ENCODE measurements at regions not wholly inside any gene's neighbourhood (a gene's known extent, or its start where the extent isn't known, plus 50 kb on each side); places are given as distances from the start of the nearest gene placed in this dataset.

DNA sequence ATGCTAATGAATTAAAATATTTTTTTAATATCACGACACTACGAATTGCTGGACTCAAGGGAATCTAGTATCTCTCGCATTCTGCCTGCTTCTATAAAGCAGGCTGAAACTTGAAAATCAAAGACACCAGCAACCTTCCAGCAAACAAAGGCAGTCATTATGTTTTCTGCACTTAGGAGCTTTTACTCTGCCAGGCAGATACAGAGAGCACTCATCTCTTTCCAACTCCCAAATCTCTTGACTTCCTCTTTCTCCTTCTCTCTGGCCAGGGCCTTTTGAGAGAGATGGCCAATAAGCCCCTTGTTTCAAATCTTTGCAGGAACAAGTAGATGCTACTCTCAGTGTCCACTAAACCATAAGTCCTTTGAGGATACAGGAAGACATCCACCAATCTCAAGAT is 95.2 kb upstream of the KLF3 start:
- DNase-seq (ENCODE audit: low read depth, low spot score) = no peak
- H3K27ac ChIP-seq = peak overlapping the region; percentile 91

DNA sequence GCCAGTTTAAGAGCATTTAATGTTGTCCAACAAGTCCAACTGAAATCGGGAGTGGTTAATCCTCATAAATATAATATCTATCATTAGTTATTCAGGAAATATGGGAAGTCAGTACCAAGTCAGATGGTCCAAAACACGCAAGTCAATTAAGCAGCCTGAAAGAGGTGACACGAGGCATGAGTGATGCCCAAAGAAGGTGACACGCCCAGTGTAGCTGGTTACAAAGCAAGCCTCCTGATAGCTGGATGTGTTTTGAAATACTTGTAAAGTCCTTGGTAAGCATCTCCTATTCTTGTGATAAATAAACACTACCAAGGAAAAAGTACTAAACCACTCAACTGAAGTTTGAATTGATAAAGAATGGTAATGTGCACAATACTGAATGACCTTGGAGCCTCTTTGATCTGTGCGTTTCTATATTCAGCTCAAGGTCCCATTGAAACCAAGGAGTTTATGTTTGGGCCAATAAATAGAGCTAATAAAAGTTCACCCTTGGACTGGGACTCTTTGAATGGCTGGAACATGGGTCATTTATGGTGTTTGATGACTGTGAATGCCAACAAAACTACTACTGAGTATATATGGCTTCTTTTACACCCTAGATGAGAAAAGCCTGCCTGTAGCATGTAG is 93.2 kb upstream of the KLF3 start:
- DNase-seq (ENCODE audit: low read depth, low spot score) = no peak
- peak overlapping the region; percentile 42 for H3K27ac ChIP-seq

DNA sequence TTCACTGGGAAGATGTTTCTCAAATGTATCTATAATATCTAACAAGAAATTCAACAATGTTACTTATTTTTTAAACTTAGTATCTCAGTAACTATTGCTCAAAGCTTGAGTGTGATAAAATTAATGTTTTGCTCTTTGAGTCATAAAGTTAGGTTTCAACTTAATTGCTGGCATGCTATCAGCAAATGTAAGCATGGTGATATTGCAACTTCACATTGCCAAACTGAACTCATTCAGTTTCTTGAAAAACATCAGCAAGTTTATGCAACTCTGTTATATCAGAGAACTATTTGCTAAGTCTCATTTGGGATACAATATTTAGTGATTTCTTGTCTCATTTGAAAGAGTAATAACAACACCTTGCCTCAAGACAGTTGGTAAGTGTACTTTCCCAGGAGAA is 91.2 kb upstream of the KLF3 start:
- H3K27ac ChIP-seq = no peak overlapping the region
- DNase-seq (ENCODE audit: low read depth, low spot score) = no peak

DNA sequence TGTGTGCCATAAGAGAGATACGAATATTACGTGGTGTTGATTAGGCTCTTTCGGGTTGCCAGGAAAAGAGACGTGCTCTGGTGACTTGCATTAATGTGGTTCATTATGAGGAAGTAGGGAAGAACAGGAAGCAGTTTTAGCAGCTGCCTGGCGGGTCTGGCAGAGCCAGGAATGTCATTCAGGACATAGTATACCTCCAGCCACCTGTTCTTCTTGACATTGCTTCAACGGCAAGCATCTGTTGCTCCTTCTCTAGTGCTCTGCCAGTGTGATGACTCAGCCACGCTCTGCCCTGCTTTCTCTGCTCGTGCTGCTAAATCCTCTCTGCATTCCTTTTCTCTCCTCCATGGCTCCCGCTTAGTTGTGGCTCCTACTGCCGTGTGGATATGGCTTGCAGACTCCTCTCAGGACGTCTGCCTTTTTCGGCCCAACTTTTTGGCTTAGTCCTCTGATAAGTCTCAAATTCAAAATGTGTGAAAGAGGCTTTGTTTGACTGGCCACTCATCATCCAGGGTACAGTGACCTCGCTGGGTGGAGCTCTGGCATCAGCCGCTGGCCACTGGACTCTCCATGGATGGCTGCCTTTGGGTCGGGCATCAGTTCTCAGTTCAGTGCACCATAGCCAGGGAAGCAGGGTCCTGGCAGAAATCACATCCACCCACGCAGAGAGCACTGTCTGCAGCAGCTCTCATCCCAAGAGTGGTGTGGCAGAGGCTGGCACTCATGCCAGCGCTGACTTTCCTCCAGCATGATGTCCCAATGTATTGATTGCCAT is 89.3 kb upstream of the KLF3 start:
- DNase-seq (ENCODE audit: low read depth, low spot score) = no peak
- H3K27ac ChIP-seq = no peak overlapping the region

DNA sequence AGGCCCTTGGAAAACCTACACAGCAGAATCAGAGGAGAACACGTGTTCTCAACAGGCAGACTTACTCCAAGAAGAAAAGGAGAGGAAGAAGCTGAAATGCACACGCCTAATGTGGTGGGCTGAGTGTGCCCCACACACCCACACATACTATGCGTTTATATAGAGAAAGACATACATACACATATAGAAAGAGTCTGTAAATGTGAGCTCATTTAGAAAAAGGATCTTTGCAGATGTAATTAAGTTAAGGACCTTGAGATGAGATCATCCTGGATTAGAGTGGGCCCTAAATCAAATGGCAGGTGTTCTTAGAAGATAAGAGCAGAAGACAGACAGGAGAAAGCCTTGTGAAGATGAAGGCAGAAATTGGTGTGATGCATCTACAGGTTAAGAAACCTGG is 87.2 kb upstream of the KLF3 start:
- no peak overlapping the region for H3K27ac ChIP-seq

DNA sequence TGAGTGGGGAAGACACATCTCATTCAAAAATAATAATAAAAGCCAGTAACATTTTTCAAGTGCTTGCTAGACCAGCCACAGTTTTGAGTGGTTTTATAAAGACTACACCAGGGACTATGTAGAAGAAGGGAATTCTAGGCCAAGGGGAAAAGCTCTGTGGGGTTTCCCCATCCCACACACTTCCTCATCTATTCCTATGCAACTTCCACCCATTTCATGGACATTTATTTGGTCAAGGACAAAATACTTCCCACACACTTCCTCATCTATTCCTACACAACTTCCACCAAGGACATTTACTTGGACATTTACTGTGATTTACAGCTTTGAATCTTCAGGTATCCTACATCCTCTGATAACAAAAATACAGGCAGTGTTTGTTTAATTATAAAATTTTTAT is 86.5 kb upstream of the KLF3 start:
- no peak for DNase-seq (ENCODE audit: low read depth, low spot score)
- no peak overlapping the region for H3K27ac ChIP-seq

More for the DNA sequence above, 87.2 kb upstream of the KLF3 start:
- DNase-seq (ENCODE audit: low read depth, low spot score) = no peak

DNA sequence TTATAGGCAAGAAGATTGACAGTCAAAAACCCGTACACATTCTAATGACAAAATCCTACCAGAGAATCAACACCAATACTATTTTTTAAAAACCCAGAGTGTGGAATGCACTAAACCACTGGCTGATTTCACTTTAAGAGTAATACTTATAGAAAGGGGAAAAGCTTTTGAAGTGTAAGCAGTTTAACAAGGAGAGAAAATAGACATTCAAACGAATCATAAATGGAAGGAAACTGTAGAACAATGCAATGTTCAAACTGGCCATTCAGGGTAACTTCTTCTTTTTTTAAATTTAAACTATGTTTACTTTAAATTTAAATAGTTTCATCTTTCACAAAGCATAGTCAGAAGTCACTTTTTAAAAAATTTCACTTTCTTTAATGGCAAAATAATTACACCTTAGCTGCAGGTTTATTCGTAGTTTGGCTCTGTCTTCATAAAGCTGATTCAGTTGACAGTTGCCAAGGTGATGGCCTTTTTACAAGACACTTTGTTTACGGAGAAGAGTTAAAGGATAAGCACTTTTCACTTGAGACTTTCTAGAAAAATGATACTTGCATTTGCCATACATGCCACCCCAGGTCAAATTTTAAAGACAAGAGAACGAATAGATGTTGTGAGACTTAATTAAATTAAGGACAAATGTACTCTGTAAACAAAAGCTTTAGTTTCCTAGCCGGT is 82.4 kb upstream of the KLF3 start:
- DNase-seq (ENCODE audit: low read depth, low spot score) = no peak

DNA sequence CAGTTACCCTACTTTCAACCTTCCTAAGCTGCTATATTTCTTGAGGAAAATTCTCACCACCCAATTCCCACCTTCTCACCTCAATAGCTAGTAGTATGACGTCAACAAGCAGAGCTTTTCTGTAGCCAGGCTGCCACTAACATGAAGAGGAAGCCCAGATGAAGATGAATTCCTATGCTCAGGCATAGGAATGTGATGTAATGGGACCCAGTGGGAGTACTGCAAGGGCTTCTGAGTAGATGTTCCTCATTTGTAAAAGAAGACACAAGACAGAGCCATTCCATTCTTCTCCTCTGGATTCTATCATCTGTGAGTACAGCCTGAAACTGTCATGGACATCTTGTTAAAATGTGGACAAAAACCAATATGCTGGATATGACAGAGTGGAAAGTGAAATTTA is 81.6 kb upstream of the KLF3 start:
- DNase-seq (ENCODE audit: low read depth, low spot score) = no peak
- no peak overlapping the region for H3K27ac ChIP-seq

More for the DNA sequence above, 82.4 kb upstream of the KLF3 start:
- no peak overlapping the region for H3K27ac ChIP-seq

DNA sequence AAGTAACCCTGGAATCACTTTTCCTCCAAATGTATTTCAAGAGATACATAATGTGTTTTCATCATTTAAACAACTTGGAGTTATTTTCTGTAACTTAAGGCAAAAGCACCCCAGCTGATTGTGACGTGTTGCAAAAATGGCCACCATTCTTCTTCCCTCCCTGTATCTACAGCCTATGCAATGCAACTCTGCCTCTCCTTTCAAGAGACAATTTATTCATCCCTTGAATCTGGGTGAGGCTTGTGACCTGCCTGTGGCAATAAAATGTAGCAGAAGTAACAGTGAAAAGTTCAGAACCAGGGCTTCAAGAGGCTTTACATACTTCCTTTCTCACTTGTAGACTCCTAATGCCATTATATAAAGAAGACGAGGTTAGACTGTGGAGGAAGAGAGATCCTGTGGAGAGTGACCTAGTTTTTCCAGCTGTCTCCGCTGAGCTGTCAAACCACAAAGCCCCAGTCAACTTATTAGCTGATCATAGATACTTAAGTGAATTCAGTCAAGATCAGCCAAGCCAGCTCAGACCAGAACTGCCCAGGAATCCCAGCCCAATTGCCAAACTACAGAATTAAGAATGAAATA is 81.0 kb upstream of the KLF3 start:
- H3K27ac ChIP-seq = no peak overlapping the region
- DNase-seq (ENCODE audit: low read depth, low spot score) = no peak

DNA sequence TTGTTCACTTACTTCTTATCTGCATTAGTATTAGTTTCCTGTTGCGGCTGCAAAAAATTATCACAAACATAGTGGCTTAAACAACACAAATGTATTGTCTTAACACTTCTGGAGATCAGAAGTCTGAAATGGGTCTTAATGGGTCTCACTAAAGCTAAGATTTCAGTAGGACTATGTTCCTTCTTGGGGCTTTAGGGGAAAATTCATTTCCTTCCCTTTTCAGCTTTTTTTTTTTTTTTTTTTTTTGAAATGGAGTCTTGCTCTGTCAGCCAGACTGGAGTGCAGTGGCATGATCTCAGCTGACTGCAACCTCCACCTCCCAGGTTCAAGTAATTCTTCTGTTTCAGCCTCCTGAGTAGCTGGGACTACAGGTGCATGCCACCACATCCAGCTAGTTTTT is 78.1 kb upstream of the KLF3 start:
- H3K27ac ChIP-seq = no peak overlapping the region
- DNase-seq (ENCODE audit: low read depth, low spot score) = no peak

DNA sequence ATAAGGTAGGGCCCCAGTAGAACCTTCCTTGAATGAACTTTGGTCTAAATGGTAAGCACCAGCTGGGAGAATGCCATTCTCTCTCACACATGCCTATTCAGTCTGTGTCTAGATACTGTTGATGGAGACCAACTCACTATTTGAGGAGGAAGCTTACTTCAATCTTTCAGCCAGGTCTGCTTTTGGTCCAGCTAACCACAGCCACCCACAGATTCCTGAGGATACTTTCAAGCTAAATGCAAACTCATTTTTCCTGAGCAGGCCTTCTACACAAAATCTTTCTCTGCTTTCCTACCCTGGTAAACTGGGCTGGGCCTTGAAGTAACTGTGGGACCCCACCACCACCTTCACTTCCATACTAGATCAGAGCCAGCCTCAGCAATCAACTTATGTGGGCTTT is 76.9 kb upstream of the KLF3 start:
- DNase-seq (ENCODE audit: low read depth, low spot score) = no peak
- H3K27ac ChIP-seq = no peak overlapping the region

DNA sequence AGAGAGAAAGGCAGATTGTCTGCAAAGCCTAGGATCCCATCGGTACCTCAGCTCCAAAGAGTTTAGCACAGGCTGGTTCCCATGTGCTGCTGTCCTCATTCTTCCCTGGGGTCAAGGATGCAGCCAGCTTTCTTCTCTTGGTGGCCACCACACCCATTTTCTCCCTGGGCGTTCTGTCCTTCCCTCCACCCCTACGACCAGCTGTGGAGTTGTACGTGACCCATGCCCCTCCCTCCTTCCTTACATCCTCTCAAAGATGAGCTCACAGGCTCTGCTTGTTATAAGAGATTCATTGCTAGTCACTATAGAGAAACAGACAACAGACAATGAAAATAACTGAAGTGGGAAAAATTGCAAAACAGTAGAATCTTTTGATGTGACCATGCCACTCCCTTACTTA is 74.0 kb upstream of the KLF3 start:
- H3K27ac ChIP-seq = no peak overlapping the region
- no peak for DNase-seq (ENCODE audit: low read depth, low spot score)

DNA sequence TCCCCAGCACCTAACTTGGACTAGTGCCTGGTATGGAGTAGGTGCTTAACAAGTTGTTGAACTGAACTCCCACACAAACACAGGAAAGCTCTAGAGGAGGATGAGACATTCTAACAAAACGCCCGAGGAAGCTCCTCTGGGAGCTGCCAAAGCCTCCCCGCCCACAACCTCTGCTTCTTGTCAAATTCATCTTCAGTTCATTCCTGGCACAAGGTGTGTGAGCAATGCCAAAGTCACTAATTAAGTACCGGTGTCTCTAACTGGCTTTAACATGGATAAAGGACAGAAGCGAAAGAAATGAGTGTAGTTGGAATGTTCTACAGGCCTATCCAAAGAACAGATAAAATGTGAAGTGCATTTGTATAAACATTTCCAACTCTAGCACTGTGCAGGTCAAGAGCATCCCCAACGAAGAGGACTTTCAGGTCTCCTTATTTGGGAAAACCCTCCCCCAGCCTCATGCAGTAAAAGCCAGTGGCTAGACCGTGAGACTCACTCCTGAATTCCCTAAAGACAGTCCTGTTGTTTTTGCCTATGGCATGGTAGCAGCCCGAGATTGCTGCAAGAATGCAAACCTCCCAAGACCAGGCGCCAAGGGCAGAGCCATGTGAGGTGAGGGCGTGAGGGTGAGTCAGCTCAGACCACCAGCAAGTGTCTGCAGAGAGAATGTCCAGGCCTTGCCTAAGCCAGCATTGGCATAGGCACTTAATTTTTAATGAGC is 72.2 kb upstream of the KLF3 start:
- no peak overlapping the region for H3K27ac ChIP-seq
- DNase-seq (ENCODE audit: low read depth, low spot score) = no peak

DNA sequence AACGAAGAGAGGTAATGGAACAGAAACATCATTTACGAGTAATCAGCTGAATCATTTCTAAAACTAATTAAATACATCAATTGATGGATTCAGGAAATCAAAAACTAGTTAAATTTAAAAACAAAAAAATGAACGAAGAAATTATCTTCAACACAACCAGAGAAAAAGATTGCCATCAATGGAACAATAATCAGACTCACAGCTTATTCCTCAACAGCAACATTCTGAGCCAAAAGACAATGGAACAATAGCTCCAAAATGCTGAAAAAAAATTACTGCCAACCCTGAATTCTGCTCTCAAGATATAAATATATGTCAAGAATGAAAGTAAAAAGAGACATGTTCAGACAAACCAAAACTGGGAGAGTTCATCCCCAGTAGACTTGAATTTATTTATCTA is 65.5 kb upstream of the KLF3 start:
- no peak for DNase-seq (ENCODE audit: low read depth, low spot score)

DNA sequence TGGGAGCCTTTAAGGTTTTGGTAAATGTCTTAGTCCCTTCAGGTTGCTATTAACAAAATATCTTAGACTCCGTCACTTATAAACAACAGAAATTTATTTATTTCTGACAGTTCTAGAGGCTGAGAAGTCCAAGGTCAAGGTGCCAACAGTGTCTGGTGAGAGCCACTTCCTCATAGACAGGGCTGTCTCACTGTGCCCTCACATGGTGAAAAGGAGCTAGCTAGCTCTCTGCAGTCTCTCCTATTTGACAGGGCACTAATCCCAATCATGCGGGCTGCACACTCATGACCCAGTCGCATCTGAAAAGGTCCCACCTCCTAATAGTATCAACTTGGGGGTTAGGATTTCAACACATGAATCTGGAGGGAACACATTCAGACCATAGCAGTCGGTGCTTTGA is 63.4 kb upstream of the KLF3 start:
- peak overlapping the region; percentile 42 for H3K27ac ChIP-seq
- no peak for DNase-seq (ENCODE audit: low read depth, low spot score)

More for the DNA sequence above, 65.5 kb upstream of the KLF3 start:
- H3K27ac ChIP-seq = no peak overlapping the region

DNA sequence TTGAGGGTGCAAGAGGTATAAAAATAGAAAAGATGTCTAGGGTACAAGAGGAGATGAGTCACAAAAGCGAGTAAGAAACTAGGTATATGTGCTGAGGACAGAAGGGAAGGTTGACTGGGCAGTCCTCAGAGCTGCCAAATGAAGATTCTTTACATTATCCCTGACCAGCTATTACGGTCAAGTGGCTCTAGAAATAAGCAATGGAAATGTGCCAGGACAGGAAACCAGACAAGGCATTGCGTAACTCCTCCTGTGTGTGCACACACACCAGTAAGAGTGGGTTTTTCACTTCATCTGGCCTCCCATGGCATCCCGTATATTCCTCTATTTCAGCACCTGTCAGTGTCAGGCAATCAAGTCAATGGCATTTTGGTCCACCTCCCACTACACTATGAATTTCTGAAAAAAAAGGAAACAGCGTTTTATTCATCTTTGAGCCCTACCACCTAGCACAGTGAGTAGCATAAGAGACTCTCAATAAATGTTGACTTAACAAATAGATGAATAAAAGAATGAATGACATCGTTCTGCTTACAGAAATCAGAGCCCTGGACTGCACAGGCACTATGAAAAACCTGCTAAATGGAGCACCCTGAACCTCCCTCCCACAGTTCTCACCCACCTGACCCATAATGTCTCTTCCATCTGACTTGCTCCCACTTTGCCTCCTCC is 62.6 kb upstream of the KLF3 start:
- DNase-seq (ENCODE audit: low read depth, low spot score) = no peak
- peak overlapping the region; percentile 42 for H3K27ac ChIP-seq

DNA sequence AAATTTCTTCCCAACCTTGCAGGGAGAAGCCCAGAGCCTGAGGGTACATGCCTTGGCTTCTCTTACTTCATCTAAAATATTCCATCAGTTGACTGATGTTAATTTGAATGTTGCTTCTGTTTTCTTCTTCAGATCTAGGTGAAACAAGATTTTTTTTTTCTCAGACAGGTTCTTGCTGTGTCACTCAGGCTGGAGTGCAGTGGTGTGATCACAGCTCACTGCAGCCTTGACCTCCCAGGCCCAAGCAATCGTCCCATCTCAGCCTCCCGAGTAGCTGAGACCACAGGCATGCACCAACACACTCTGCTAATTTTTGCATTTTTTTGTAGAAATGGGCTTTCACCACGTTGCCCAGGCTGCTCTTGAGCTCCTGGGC is 62.1 kb upstream of the KLF3 start:
- H3K27ac ChIP-seq = peak overlapping the region; percentile 42
- no peak for DNase-seq (ENCODE audit: low read depth, low spot score)

DNA sequence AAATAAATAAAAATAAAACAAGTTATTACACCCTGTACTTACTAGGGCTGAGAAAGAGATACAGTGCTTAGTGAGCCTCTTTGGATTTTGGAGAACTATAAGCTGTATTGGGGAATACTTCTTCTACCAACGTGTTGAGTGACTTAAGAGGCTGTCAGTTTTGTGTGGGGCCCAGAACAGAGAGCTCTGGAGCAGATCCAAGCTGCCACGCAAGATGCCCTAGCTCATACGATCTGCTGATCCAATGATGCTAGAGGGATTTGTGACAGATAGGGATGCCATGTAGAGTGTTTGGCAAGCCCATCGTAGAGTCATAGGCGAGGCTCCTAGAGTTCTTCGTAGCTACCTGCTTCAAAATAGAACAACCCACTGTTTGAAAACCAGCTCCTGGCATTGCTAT is 60.3 kb upstream of the KLF3 start:
- no peak overlapping the region for H3K27ac ChIP-seq
- no peak for DNase-seq (ENCODE audit: low read depth, low spot score)

DNA sequence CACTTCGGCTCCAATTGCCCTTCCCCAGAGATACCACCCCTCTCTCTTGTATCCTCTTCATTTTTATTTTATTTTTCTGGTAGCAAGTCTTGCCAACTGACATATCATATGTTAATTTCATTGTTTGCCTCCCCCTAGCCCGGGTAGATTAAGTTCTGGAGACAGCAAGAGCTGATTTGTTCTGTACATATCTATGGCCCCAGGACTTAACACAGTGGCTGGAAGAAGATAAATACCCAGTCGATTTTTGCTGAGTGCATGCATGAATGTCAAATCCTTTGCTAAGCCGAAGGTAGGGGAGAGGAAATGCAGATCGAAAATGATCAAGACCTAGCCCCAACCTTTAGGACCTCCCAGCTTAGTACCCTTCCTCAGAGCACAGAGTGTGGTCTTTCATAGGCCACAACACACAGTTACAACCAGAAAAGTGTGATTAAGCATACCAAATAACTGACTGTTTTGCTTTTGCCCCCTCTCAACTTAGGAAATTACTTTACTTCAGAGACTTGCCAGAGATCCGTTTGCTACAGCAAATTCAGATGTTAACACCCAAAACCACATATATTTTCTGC is 58.7 kb upstream of the KLF3 start:
- DNase-seq (ENCODE audit: low read depth, low spot score) = no peak
- no peak overlapping the region for H3K27ac ChIP-seq
